ENCODE measurements at regions not wholly inside any gene's neighbourhood (a gene's known extent, or its start where the extent isn't known, plus 50 kb on each side); places are given as distances from the start of the nearest gene placed in this dataset.

DNA sequence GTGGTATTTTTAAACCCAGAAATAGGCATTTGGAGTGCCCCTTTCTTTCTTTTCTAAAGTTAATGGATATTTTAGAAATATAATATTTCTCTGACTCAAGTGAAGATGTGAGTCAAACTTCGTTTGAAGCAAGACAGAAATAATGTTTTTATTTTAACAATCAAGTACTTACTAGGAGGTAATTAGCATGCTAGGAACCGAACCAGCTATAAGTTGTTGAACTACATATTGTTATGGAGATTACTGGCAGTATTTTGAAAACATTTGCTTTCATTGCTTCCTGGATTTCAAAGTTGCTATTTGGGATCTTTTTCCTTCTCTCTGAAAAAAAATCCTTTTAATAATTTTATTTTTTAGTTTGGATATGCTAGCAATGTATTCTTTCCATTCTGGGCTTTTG lies 225.2 kb downstream of the NEDD1 start:
- Histone ChIP-seq H3K9me2 (replicated peaks; ENCODE audit: insufficient read depth) (no peaks in the 10 kb centered on the region), H3K4me1 (ENCODE audit: insufficient read depth) (no peaks in the 10 kb centered on the region), H2AFZ (no peak overlapping the region), H3K4me3 (no peak overlapping the region), H3K36me3 (replicated peaks; ENCODE audit: insufficient read depth, low read depth) (no peaks in the 10 kb centered on the region), H3K27ac (no peak overlapping the region), H3K4me2 (no peak overlapping the region), H4K20me1 (ENCODE audit: insufficient read depth, poor library complexity, severe bottlenecking) (no peaks in the 10 kb centered on the region), H3K9me3 (ENCODE audit: low read depth) (no peaks in the 10 kb centered on the region), H3K27me3 (no peaks in the 10 kb centered on the region), H3K79me2 (no peaks in the 10 kb centered on the region)
- no peak for DNase-seq (ENCODE audit: low spot score)
- 40% methylated on average over 2 of the region's 2 CpGs for whole genome bisulfite sequencing (ENCODE audit: low lambda C conversion rate, missing lambda C conversion rate)
- TF ChIP-seq EZH2phosphoT487 (IDR thresholded peaks at IDR 0.05; ENCODE audit: low read depth, severe bottlenecking, unreplicated experiment) (no peak), CTCF (IDR thresholded peaks at IDR 0.05; ENCODE audit: poor library complexity) (no peak), EZH2 (IDR thresholded peaks at IDR 0.05; ENCODE audit: borderline replicate concordance) (no peak)

GRCh38 chr12:97134495-97134894 lies 227.4 kb downstream of the NEDD1 start:
- H3K4me3 ChIP-seq, result no peak overlapping the region

DNA sequence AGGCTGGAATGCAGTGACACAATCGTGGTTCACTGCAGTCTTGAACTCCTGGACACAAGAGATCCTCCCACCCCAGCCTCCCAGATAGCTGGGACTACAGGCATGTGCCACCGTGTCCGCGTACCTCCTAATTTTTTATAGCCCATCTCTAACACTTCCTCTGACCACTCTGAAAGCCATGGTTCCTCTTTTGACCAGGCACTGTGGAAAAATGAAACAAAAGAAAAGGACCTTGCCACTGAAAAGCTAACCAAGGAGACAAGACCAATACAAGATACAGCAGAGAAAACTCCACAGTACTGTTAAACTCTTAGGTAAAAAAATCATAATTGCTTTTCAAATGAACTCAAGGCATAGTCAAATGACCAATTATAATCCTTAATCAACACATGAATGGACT lies 233.3 kb downstream of the NEDD1 start:
- no peak overlapping the region for H3K27ac ChIP-seq
- H3K27me3 ChIP-seq, result no peaks in the 10 kb centered on the region
- no peaks in the 10 kb centered on the region for H3K4me1 ChIP-seq (ENCODE audit: insufficient read depth)
- H3K4me2 ChIP-seq, result no peak overlapping the region
- TF ChIP-seq EZH2 (IDR thresholded peaks at IDR 0.05; ENCODE audit: borderline replicate concordance), result no peak
- TF ChIP-seq CTCF (IDR thresholded peaks at IDR 0.05; ENCODE audit: poor library complexity), result no peak
- TF ChIP-seq EZH2phosphoT487 (IDR thresholded peaks at IDR 0.05; ENCODE audit: low read depth, severe bottlenecking, unreplicated experiment), result no peak
- no peak overlapping the region for H3K4me3 ChIP-seq
- H3K36me3 ChIP-seq (replicated peaks; ENCODE audit: insufficient read depth, low read depth), result no peaks in the 10 kb centered on the region
- H3K9me2 ChIP-seq (replicated peaks; ENCODE audit: insufficient read depth), result no peaks in the 10 kb centered on the region
- no peaks in the 10 kb centered on the region for H3K79me2 ChIP-seq
- H2AFZ ChIP-seq, result no peak overlapping the region
- no peaks in the 10 kb centered on the region for H3K9me3 ChIP-seq (ENCODE audit: low read depth)
- H4K20me1 ChIP-seq (ENCODE audit: insufficient read depth, poor library complexity, severe bottlenecking), result no peaks in the 10 kb centered on the region
- 85% methylated on average over 4 of the region's 4 CpGs for WGBS (ENCODE audit: low lambda C conversion rate, missing lambda C conversion rate)
- no peak for DNase-seq (ENCODE audit: low spot score)

More at GRCh38 chr12:97134495-97134894, 227.4 kb downstream of the NEDD1 start:
- H3K27ac ChIP-seq, result no peak overlapping the region
- 81% methylated on average over 1 of the region's 1 CpG for whole genome bisulfite sequencing (ENCODE audit: low lambda C conversion rate, missing lambda C conversion rate)
- no peaks in the 10 kb centered on the region for H3K27me3 ChIP-seq
- TF ChIP-seq CTCF (IDR thresholded peaks at IDR 0.05; ENCODE audit: poor library complexity) (no peak), EZH2phosphoT487 (IDR thresholded peaks at IDR 0.05; ENCODE audit: low read depth, severe bottlenecking, unreplicated experiment) (no peak), EZH2 (IDR thresholded peaks at IDR 0.05; ENCODE audit: borderline replicate concordance) (no peak)
- H3K4me2 ChIP-seq, result no peak overlapping the region
- H3K79me2 ChIP-seq, result no peaks in the 10 kb centered on the region
- H3K9me2 ChIP-seq (replicated peaks; ENCODE audit: insufficient read depth), result no peaks in the 10 kb centered on the region
- no peak overlapping the region for H2AFZ ChIP-seq
- H4K20me1 ChIP-seq (ENCODE audit: insufficient read depth, poor library complexity, severe bottlenecking), result no peaks in the 10 kb centered on the region
- no peaks in the 10 kb centered on the region for H3K4me1 ChIP-seq (ENCODE audit: insufficient read depth)
- DNase-seq (ENCODE audit: low spot score), result no peak
- H3K9me3 ChIP-seq (ENCODE audit: low read depth), result no peaks in the 10 kb centered on the region
- no peaks in the 10 kb centered on the region for H3K36me3 ChIP-seq (replicated peaks; ENCODE audit: insufficient read depth, low read depth)
